ENCODE measurements at regions not wholly inside any gene's neighbourhood (a gene's known extent, or its start where the extent isn't known, plus 50 kb on each side); places are given as distances from the start of the nearest gene placed in this dataset.
"Not testable (repeated sequence)": the region's sequence is repeated elsewhere in the genome, so short reads cannot be mapped to it uniquely, and the experiment has no call there.

DNA sequence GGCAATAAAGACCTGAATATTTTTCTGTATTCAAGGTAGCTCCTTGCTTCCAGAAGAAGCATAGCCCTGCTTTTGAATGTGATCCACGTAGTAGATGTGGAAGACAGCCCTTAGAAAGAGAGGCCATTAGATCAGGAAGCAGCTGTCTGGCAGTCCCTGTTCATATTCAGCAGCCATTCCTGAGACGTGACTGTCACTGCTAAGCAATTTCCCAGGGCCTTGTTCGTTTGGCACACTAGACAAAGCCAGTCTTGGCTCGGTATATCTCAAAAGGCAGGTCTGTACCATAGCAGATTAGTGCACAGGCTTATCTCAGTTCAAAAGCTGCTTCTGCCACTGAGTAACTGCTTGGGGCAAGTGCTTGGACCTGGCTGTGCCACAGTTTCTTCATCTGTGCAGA is 287.8 kb upstream of the MCTP2 start:
- no peak for DNase-seq (ENCODE audit: low read depth)

DNA sequence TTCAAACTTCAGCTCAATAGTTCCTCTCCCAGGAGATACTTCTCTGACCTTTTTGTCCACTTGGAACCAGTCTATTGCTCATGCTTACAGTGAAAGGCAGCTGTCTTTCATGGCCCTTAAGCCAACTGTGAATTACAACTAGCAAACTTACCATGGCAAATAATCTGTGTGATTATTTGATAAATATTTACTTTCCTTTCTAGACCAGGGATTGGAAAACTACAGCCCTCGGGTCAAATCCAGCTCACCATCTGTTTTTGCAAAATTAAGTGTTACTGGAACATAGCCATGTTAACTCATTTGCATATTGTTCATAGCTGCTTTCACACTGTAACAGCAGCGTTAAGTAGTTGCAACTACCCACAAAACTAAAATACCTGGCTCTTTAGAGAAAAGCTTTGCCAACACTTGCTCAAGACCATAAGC is 289.1 kb upstream of the MCTP2 start:
- no peak for DNase-seq (ENCODE audit: low read depth)

DNA sequence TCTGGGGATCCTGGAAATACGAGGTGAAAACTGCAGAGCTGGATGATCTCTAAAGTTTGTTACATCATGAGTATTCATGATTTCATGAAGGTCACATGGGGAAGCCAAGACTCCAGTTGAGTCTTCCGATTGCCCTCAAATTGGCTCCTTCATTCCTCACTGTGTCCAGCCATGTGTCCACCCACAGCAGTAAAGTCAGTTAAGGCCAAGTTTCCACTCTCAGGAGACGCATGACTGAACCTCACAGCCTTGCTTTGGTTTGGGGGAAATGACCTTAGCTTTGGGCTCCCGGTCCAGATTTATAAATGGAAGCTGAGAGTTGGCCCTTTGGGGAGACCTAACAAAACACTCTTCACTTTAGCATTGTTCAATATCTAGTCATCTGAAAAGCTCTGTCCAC is 289.7 kb upstream of the MCTP2 start:
- DNase-seq (ENCODE audit: low read depth) = no peak

DNA sequence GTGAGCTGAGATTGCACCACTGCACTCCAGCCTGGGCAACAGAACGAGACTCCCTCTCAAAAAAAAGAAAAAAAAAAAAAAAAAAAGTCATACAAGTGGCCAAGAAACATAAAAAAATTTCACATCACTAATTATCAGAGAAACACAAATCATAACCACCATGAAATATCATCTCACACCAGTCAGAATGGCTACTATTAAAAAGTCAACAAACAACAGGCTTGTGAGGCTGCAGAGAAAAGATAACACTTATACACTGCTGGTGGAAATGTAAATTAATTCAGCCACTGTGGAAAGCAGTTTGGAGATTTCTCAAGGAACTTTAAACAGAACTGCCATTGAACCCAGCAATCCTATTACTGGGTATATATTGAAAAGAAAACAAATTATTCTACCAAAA is 291.1 kb upstream of the MCTP2 start:
- no peak for DNase-seq (ENCODE audit: low read depth)

DNA sequence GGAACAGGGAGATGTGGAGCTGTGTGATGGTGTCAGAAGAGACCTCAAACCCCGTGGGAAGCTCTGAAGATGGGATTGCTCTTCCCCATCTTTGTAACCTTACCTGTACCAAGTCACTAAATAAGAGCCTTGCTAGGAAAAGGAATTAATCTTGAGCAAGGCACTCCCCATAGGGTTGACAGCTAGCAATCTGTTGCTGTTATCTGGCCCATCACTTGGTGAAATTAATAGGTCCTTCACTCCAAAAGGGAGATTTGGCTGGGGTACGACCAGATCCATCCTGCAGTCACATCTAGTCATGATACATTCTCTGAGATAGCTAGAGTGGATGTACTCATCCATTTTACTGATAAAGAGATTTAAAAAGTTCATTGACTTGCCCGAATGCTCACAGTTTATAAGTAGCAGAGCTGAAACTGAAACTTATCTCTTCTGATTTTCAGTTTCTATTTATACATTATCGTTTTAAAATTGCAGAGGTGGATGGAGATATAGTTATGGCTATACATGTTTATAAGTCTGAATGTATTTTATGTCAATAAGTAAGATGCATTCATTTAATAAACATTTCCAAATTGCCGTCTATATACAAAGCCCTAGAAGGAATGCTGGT is 299.1 kb upstream of the MCTP2 start:
- no peak for DNase-seq (ENCODE audit: low read depth)

DNA sequence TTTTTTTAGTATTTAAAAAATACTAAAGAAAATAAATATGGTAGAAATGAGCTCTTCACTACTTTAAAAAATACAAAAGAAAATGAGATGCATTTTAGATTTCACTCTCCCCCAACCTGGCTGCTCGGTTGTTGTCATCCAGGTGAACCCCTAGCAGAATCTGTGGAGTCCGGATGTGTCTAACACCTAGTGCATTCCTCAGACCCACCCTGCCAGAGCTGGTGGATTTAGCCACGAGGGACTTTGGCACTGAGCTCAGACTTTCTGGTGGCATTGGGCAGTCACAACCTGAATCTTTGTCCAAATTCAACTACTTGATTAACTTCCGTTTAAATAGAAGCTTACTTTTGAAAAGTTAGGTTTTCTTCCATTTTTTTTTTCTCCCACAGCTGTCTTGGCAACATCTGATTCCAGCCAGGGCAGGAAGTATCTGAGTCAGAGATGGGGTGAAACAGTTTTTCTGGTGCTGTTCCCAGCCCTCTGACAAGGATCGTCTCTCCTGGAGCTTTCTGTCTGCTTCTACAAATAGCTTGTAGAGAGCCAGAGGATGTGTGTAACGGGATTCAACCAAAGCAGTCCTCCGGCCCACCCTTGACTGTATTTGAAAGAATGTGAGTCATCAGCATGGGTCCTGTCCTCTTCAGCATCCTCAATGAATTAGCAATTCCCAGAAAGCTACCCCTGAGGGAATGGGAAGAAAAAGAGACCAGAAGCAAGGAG is 301.8 kb upstream of the MCTP2 start:
- DNase-seq (ENCODE audit: low read depth) = no peak

DNA sequence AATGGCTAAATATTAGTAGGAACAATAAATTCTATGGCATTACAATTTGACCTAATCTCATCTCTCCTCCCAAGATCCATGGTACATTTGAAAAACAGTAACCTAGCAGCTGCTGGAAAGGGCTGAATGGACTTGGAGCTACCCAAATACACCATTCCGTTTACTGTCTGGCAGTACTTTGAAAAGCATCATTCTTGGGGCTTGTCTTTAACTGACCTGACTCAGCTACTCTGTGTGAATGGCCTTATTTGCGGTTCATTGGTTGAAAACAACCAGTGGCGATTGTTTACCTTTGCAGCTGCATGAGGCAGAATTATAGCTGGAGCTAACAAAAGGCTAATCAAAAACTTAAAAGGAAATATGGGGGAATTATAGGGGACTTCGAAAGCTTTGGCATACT is 311.2 kb upstream of the MCTP2 start:
- DNase-seq (ENCODE audit: low read depth) = no peak

DNA sequence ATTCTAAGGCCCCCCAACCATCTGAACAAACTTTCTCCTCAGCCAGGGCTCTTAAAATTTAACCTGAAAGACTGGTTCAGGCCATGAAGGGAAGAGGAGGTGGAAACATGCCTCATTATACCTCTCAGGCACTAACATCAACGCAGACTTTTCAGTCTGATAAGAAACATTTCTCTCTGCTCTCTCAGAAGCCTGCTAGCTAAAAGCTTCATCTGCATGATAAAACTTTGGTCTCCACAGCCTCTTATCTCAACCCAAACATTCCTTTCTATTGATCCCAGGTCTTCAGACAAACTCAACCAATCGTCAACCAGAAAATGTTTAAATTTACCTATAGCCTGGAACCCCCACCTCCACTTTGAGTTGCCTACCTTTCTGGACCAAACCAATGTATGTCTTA is 312.6 kb upstream of the MCTP2 start:
- DNase-seq (ENCODE audit: low read depth) = not testable (repeated sequence)

DNA sequence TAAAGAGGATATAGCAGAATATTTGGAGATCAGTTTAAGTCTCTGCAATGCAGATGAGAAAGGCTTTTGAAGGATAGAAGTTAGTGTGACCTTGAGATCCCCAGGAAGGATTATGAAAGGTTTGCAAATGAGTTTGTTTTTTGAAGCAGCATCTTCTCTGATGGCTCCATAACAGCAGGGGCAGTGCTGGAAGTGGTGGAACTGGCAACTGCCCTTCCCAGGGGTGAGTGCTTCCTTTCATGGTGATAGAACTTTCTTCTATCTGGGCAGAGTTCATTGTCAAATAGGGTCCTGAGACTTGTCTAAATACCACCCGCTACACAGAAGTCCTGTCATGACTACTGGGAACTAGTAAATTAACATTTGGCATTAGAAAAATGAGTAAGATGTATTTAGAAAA is 314.2 kb upstream of the MCTP2 start:
- no peak for DNase-seq (ENCODE audit: low read depth)

DNA sequence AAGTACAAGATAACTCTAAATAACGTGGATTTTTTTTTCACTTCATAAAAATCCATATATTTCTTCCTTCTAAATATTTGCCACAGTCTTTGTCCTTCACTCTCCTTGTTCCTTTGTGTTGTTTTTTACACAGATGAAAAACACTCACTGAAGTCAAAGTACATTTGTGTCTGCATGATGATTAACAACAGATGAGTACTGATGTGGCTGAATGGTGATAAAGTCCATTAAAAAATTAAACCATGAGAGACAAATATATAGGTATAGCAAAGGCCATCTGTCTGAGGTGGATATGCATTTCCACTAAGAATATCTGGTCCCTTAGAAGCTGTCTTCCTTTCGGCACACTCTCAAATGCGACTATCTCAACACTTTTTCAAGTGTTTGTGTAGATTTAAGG is 317.5 kb upstream of the MCTP2 start:
- no peak for DNase-seq (ENCODE audit: low read depth)

DNA sequence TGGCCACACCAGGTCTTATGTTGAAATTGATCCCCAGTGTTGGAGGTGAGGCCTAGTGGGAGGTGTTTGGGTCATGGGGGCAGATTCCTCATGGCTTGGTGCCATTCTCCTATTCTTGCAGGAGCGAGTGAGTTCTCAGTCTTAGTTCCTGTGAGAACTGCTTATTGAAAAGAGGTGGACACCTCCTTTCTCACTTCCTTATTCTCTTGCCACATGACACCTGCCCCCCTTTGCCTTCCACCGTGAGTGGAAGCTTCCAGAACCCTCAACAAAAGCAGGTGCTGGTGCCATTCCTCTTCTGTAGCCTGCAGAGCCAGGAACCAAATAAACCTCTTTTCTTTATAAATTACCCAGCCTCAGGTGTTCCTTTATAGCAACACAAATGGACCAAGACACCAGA is 318.1 kb upstream of the MCTP2 start:
- no peak for DNase-seq (ENCODE audit: low read depth)

DNA sequence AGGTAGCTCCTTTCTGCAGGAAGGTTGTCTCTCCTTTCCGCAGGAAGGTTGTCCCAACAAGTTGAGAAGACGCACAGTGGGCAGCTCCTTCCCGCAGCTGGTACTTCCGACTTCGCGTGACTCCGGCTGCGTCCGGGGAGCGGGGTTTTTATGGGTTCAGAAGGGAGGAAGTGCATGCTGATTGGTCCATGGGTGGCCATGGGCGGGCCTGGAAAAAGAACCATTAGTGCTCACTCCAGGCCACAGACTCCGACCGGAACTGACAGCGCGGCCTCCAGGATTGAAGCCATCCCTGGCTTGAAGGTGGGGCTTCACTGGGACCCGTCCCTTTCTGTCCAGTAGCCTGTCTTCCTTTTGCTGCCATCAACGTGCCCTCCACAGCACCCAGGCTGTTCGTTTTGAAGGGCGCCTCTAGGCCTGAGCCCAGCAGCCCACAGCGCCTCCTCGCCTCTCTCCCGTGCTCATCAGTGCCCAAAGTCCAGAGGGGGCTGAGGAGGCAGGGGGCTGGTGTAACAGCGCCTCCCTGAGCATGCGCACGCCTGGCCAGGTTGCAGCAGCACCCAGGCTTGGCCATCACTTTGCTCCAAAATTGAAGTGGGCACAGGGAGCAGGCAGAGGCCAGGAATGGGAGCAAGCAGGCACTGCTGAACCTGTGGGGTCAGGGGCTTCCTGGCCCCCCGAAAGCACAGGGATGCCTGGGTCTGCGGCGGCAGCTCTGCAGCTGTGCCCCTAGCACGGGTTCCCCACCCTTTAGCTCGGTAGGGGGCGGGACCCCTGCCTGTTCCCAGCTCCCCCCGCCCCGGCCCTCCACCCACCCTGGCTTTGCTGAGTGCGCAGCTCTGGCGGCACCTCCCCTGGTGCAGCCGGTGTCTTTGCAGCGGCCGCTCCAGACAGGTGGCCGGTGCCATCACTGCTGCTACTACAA is 330.6 kb upstream of the MCTP2 start:
- no peak for DNase-seq (ENCODE audit: low read depth)

DNA sequence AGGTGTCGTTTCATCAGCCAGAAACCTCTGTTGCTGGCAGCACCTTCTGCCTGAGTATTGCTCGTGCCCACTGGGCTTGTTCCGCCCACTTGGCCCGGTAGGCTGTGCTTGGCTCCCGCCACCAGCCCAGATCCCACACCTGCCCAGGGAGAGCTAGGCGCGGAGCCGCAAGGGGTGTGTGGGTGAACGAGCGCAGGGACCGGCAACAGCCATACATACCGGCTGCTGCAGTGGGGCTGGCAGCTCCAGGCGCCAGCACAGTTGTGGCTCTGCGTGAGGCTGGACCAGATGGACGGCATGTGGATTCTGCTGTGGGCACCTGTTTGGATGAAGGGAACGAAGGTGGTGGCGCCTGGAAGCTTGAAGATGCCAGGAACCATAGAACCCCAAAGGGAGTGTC is 331.5 kb upstream of the MCTP2 start:
- no peak for DNase-seq (ENCODE audit: low read depth)

DNA sequence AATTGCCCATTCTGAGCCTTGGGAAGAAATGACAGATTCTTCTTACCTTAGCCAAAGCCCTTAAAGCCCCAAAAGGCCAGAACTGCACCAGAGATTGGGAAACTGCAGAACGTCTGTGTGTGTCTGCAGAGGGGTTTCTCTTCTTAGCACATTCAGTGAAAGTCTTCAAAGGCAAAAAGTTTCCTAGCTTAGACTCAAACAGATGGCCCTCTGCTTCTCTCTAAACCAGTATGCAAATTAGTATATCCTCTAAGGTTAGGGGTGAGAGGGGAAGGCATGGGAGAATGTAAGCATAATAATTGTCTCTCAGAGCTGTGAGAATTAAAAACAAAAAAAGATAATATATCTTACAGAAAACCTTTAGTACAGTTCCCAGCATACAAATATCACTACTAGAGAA is 334.0 kb upstream of the MCTP2 start:
- DNase-seq (ENCODE audit: low read depth) = no peak

DNA sequence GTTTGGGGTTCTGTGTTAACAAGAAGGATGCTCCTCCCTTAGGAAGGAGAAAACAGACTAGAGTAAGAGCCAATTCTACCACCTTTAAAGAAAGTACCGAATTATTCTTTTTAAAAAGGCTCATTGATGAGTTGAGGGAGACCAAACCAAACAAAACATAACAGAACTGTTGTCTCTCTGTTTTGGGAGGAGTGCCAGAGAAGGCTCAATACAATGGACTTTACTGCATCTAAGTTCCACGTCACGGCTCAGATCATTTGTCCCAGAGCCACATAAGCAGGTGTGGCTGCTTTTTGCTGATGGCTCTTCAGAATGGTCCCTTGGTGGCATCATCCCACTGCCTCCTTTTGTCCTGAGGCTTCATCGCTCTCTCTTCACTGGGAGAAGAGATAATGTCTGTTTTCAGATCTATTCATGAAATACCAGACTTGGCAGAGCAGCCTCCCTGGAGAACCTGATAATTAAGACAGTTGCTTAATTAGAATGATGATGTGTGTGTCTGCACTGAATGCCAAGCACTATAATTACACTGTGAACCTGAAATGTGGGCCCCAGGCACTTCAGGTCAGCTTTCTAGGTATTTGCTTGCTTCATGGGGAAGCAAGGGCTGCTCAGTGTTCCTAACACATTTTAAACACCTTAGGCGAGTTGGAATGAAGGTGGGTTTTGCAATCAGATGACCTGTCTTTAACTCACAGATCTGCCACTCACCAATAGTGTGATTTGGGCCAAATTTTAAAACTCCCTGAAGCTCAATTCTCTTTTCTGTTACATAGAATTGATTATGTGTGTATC is 335.2 kb upstream of the MCTP2 start:
- no peak for DNase-seq (ENCODE audit: low read depth)

DNA sequence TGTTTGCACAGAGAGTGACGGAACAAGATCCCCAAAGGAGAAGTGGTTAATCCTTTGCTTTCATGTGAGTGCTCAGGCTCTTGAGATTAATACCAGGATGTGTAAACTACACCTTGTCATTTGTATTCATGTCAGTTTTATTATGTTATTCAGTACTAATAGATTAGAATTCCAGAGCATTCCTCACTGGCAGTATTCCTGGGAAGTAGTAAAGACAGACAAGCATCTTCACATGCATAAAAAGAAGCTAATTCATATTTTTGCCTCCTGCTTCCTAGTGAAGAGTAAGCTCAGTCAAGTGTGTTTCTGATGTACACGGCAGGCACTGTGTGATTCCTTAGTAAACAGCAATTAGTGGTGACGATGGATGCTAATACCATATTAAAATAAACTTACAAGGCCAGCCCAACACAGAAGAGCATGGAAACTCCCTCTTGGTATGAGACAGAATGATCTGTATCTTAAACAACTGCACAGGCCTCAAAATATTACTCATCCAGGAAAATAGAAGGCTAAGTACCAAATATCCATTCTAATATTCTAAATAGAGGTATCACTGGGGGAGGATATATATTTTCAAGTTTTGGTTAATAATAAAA is 336.8 kb upstream of the MCTP2 start:
- no peak for DNase-seq (ENCODE audit: low read depth)

DNA sequence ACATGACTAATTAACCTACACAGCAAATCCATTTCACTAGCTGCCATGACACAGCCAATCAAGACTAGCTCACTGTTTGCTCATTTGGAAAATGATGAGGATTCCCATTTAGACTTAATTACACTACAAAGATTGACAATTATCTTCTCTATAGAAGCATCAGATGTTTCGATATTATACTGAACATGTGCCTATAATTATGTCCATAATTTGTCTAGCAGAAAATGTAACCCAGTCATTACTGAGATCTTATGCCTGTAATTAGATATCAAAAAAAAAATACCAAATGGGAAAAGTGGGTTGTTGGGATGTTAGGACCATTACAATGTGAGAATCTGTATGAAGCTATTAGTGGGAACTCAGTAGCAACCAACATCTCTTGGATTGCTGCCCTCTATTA is 344.2 kb upstream of the MCTP2 start:
- no peak for DNase-seq (ENCODE audit: low read depth)

DNA sequence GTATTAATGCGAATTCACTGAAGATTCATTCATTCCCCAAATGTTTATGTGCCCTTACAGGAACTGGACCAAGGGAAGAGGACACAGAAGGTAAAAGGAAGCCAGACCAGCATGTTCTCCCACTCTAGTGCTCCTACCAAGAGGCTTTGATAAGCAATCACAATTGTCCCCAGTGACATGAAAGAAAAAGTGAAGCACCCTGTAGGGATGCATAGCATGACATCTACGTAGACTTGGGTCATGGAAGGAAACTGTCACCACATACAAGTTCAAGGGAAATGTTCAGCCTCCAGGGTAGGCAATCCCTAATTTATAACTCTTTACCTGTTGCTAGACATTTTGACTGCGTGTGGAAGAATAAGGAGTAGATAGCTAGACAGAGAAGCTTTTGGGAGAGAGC is 348.6 kb upstream of the MCTP2 start:
- no peak for DNase-seq (ENCODE audit: low read depth)

DNA sequence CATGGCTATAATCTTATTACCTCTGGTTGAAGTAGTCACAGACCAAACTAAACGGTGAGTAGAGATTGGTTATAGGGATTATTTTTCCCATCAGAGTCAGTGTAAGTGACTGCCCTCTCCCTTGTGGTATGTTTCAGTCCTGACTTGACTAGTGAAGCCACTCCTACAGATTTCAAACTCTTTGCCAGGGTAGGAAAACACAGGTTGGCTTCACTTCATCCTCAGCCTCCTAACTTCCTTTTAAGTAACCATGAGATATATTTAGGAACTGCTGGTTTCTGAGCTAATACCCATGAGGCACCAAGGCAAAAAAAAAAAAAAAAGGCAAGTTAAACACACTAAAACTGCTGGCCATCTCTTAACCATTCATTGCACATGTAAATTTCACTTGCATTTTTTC is 349.2 kb upstream of the MCTP2 start:
- DNase-seq (ENCODE audit: low read depth) = no peak

DNA sequence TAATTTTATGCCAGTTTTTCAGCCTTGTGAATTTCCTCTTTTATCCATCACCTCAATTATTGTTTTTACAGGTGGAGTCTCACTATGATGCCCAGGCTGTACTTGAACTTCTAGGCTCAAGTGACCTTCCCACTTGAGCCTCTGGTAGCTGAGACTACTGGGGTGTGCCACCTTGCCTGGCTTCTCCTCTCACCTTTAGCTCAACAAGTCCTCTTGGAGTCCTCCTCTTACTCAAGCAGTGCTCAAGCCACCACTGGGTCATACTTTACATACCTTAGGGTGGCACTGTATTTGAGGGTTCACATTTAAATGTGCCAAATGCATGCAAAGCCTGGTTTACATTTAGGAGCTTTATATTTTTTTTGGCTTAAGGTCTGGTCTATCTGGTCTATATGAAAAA is 350.1 kb upstream of the MCTP2 start:
- no peak for DNase-seq (ENCODE audit: low read depth)

DNA sequence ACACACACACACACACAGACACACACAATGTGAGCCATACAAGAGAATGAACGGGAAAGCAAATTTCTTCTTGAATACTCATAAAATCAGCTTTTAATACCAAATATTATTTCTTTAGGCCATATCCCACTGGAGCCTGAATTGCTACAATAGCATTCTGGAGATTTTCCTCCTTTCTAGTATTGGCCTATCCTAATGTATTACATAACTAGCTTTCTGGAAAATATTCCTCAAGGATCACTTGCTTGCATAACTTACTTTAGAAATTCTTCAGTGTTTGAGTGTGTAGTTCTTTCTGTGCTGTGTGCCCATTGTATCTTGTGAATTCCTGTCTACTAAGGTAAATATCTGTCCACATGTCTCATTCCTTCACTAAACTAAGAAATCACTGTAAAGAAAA is 351.0 kb upstream of the MCTP2 start:
- DNase-seq (ENCODE audit: low read depth) = no peak

DNA sequence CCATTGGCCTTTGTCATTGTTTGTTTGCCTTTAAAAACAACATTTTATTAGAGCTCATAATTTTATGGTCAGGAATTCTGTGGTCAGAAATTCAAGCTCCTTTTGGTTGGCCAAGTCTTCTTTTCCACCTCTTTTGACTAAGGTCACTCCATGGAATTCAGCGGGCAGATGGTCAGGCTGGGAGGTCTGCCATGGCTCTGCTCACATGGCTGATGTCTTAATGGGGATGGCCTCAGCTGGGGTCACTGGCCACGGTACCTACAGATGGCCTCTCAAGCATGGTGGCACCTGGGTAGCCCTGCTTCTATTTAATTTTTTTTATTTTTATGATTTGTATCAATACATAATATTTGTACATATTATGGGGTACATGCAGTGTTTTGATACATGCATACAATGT is 360.8 kb upstream of the MCTP2 start:
- DNase-seq (ENCODE audit: low read depth) = no peak
